KMS-11 (cell line): ENCODE measurements at regions not wholly inside any gene's neighbourhood (a gene's known extent, or its start where the extent isn't known, plus 50 kb on each side); places are given as distances from the start of the nearest gene placed in this dataset.

Source experiments
- H2AFZ ChIP-seq: fragments of 200-600 bp; sonication (generic); 2 replicates; pipeline ENCODE4 v1.6.1; 2016; ENCODE audit warnings: antibody characterized with exemption, mixed run types, low read depth
- H3K27ac ChIP-seq: fragments of 200-600 bp; sonication (generic); 2 replicates; pipeline ENCODE4 v1.6.1; 2016; ENCODE audit warnings: mild to moderate bottlenecking, mixed run types
- H3K27me3 ChIP-seq: fragments of 200-600 bp; sonication (generic); 2 replicates; pipeline ENCODE4 v1.6.1; 2017; ENCODE audit warnings: mild to moderate bottlenecking, low read depth, mixed run types, moderate library complexity; ENCODE audit not compliant: insufficient read depth
- H3K36me3 ChIP-seq: fragments of 200-600 bp; sonication (generic); 2 replicates; pipeline ENCODE4 v1.6.1; 2017; ENCODE audit warnings: mild to moderate bottlenecking, mixed run types; ENCODE audit not compliant: insufficient read depth
- H3K4me1 ChIP-seq: fragments of 200-600 bp; sonication (generic); 2 replicates; pipeline ENCODE4 v1.6.1; 2016; ENCODE audit warnings: mild to moderate bottlenecking, low read depth, mixed run types; ENCODE audit not compliant: poor library complexity, severe bottlenecking
- H3K4me2 ChIP-seq: fragments of 200-600 bp; sonication (generic); 2 replicates; pipeline ENCODE4 v1.7.0; 2016; ENCODE audit warnings: mild to moderate bottlenecking, mixed run types
- H3K4me3 ChIP-seq: fragments of 200-600 bp; sonication (generic); IDR thresholded peaks from 2 replicates; pipeline ENCODE4 v1.6.1; 2017; ENCODE audit warnings: low read depth, low read length, mixed read lengths; ENCODE audit not compliant: insufficient read depth
- H3K79me2 ChIP-seq: fragments of 200-600 bp; sonication (generic); 2 replicates; pipeline ENCODE4 v1.6.1; 2016; ENCODE audit warnings: low read depth, mixed run types; ENCODE audit not compliant: insufficient read depth
- H3K9ac ChIP-seq: fragments of 200-600 bp; sonication (generic); 2 replicates; pipeline ENCODE4 v1.6.1; 2016; ENCODE audit warnings: mild to moderate bottlenecking, mixed run types
- H4K20me1 ChIP-seq: fragments of 200-600 bp; sonication (generic); 2 replicates; pipeline ENCODE4 v1.6.1; 2016; ENCODE audit warnings: mild to moderate bottlenecking, mixed run types; ENCODE audit not compliant: insufficient read depth
- TF ChIP-seq, protein P1 (sequence below): fragments of 200-600 bp; sonication (generic); conservative IDR thresholded peaks from 2 replicates; pipeline ENCODE4 v1.6.1; 2017; ENCODE audit warnings: low read depth, mild to moderate bottlenecking, antibody characterized with exemption, low read length, moderate library complexity, mixed read lengths

DNA sequence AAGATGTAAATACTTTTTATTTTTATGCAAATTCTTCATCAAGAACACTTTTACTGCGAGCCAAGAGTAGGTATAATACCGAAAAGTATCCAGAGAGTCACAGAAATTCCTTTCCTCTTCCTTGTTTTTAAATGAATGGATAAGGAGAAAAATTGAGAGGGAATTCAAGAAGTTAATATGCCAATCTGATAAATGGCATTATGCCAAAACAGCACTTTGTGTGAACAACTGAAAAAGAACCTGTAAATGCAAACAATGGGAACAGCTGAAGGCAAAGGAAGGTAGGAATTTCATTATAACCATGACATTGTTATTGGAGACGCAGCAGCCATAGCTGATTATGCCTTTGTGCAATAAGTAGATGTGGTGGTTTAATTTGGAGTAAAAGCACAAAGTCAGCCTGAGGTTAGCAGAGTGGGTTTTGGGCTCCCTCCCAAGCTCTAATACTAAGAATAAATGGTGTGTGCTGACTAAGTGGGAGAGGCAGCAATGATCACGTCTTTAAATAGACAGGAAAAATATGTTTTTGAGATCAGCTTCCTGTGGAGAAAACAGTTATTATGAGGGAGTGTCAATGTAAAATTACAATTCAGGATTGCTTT, 209.8 kb upstream of the NDST4 start:
- Histone ChIP-seq H3K79me2 (no peaks in the 10 kb centered on the region), H3K4me1 (peaks cover 28% of the 10 kb centered on the region), H2AFZ (peak overlapping the region; percentile 18; the same call in 1 of the 2 replicates), H3K4me2 (peak overlapping the region; percentile 50), H3K27me3 (no peaks in the 10 kb centered on the region), H4K20me1 (no peaks in the 10 kb centered on the region), H3K36me3 (no peaks in the 10 kb centered on the region), H3K9ac (no peak overlapping the region), H3K27ac (no peak overlapping the region), H3K4me3 (no peak overlapping the region)
- TF ChIP-seq, protein P1, sequence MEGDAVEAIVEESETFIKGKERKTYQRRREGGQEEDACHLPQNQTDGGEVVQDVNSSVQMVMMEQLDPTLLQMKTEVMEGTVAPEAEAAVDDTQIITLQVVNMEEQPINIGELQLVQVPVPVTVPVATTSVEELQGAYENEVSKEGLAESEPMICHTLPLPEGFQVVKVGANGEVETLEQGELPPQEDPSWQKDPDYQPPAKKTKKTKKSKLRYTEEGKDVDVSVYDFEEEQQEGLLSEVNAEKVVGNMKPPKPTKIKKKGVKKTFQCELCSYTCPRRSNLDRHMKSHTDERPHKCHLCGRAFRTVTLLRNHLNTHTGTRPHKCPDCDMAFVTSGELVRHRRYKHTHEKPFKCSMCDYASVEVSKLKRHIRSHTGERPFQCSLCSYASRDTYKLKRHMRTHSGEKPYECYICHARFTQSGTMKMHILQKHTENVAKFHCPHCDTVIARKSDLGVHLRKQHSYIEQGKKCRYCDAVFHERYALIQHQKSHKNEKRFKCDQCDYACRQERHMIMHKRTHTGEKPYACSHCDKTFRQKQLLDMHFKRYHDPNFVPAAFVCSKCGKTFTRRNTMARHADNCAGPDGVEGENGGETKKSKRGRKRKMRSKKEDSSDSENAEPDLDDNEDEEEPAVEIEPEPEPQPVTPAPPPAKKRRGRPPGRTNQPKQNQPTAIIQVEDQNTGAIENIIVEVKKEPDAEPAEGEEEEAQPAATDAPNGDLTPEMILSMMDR = no peak

GRCh38 chr4:115315182-115315581, 201.8 kb upstream of the NDST4 start:
- Histone ChIP-seq H3K4me2 (no peak overlapping the region), H2AFZ (no peak overlapping the region), H3K27ac (no peak overlapping the region), H4K20me1 (no peaks in the 10 kb centered on the region; the same call in 1 of the 2 replicates), H3K27me3 (no peaks in the 10 kb centered on the region), H3K4me1 (peaks cover 68% of the 10 kb centered on the region), H3K36me3 (no peaks in the 10 kb centered on the region), H3K9ac (no peak overlapping the region), H3K4me3 (no peak overlapping the region), H3K79me2 (no peaks in the 10 kb centered on the region)
- TF ChIP-seq, protein P1 = no peak

DNA sequence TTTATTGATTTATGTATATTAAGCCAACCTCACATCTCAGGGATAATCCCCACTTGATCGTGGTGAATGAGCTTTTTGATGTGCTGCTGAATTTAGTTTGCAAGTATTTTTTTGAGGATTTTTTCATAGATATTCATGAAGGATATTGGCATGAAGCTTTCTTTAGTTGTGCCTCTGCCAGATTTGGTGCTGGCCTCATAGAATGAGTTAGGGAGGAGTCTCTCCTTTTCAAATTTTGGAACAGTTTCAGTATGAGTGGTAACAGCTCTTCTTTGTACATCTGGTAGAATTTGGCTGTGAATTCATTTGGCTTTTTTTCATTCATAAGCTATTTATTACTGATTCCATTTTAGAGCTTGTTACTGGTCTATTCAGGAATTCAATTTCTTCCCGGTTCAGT, 197.2 kb upstream of the NDST4 start:
- Histone ChIP-seq H4K20me1 (no peaks in the 10 kb centered on the region), H3K27ac (peak overlapping the region; percentile 20; the same call in 1 of the 2 replicates), H3K27me3 (no peaks in the 10 kb centered on the region), H2AFZ (peak overlapping the region; percentile 20; the same call in 1 of the 2 replicates), H3K79me2 (no peaks in the 10 kb centered on the region), H3K4me2 (peak overlapping the region; percentile 55), H3K36me3 (no peaks in the 10 kb centered on the region), H3K9ac (no peak overlapping the region), H3K4me1 (peaks cover 52% of the 10 kb centered on the region), H3K4me3 (no peak overlapping the region)
- TF ChIP-seq, protein P1 = no peak

- no peak overlapping the region for H3K4me3 ChIP-seq
- no peaks in the 10 kb centered on the region for H3K36me3 ChIP-seq
- H3K4me2 ChIP-seq = no peak overlapping the region
- H2AFZ ChIP-seq = no peak overlapping the region
- no peaks in the 10 kb centered on the region for H3K27me3 ChIP-seq
- no peaks in the 10 kb centered on the region for H4K20me1 ChIP-seq
- H3K79me2 ChIP-seq = no peaks in the 10 kb centered on the region
- no peak overlapping the region for H3K9ac ChIP-seq
- H3K4me1 ChIP-seq = no peaks in the 10 kb centered on the region
- TF ChIP-seq, protein P1 = no peak
- H3K27ac ChIP-seq = no peak overlapping the region
Observed at GRCh38 chr4:115294717-115295116, 181.3 kb upstream of the NDST4 start.
